ENCODE measurements at regions not wholly inside any gene's neighbourhood (a gene's known extent, or its start where the extent isn't known, plus 50 kb on each side); places are given as distances from the start of the nearest gene placed in this dataset.

- H3K27me3 ChIP-seq (ENCODE audit: insufficient read depth, low read length, poor library complexity, severe bottlenecking) = no peaks in the 10 kb centered on the region
- H3K4me1 ChIP-seq (ENCODE audit: insufficient read depth, low read length, poor library complexity, severe bottlenecking) = no peaks in the 10 kb centered on the region
- no peak overlapping the region for H2AFZ ChIP-seq (ENCODE audit: low read length)
- no peaks in the 10 kb centered on the region for H3F3A ChIP-seq (ENCODE audit: low read depth)
- H3K36me3 ChIP-seq (ENCODE audit: insufficient read depth, low read length) = no peaks in the 10 kb centered on the region
- H3K9ac ChIP-seq (ENCODE audit: low read depth, low read length, poor library complexity, severe bottlenecking) = no peak overlapping the region
- no peaks in the 10 kb centered on the region for H4K20me1 ChIP-seq (ENCODE audit: insufficient read depth, low read length, poor library complexity, severe bottlenecking)
- no peaks in the 10 kb centered on the region for H3K79me2 ChIP-seq (ENCODE audit: insufficient read depth, low read length)
- no peak overlapping the region for H3K4me2 ChIP-seq (ENCODE audit: low read depth, low read length, poor library complexity, severe bottlenecking)
- peak; percentile 85 for TF ChIP-seq CTCF (conservative IDR thresholded peaks at IDR 0.05; ENCODE audit: low read length)
- TF ChIP-seq EZH2phosphoT487 (IDR thresholded peaks at IDR 0.05; ENCODE audit: borderline replicate concordance) = no peak
- H3K4me3 ChIP-seq (ENCODE audit: low read length, poor library complexity, severe bottlenecking) = no peak overlapping the region
- H3K9me3 ChIP-seq (ENCODE audit: insufficient read depth, low read depth, low read length) = no peaks in the 10 kb centered on the region
- no peaks in the 10 kb centered on the region for H3K9me2 ChIP-seq (replicated peaks; ENCODE audit: low read depth, low read length)
Observed at GRCh38 chr7:45259966-45260646, 102.5 kb downstream of the RAMP3 start.

- no peak overlapping the region for H2AFZ ChIP-seq (ENCODE audit: low read length)
- H3K4me3 ChIP-seq (ENCODE audit: low read length, poor library complexity, severe bottlenecking) = no peak overlapping the region
- H4K20me1 ChIP-seq (ENCODE audit: insufficient read depth, low read length, poor library complexity, severe bottlenecking) = no peaks in the 10 kb centered on the region
- H3K9ac ChIP-seq (ENCODE audit: low read depth, low read length, poor library complexity, severe bottlenecking) = no peak overlapping the region
- no peaks in the 10 kb centered on the region for H3K27me3 ChIP-seq (ENCODE audit: insufficient read depth, low read length, poor library complexity, severe bottlenecking)
- TF ChIP-seq CTCF (conservative IDR thresholded peaks at IDR 0.05; ENCODE audit: low read length) = no peak
- no peak for TF ChIP-seq EZH2phosphoT487 (IDR thresholded peaks at IDR 0.05; ENCODE audit: borderline replicate concordance)
- no peaks in the 10 kb centered on the region; the same call in 1 of the 2 replicates for H3K9me3 ChIP-seq (ENCODE audit: insufficient read depth, low read depth, low read length)
- no peaks in the 10 kb centered on the region for H3K9me2 ChIP-seq (replicated peaks; ENCODE audit: low read depth, low read length)
- H3F3A ChIP-seq (ENCODE audit: low read depth) = no peaks in the 10 kb centered on the region
- H3K4me1 ChIP-seq (ENCODE audit: insufficient read depth, low read length, poor library complexity, severe bottlenecking) = no peaks in the 10 kb centered on the region
- no peaks in the 10 kb centered on the region for H3K79me2 ChIP-seq (ENCODE audit: insufficient read depth, low read length)
- H3K36me3 ChIP-seq (ENCODE audit: insufficient read depth, low read length) = no peaks in the 10 kb centered on the region
- no peak overlapping the region for H3K4me2 ChIP-seq (ENCODE audit: low read depth, low read length, poor library complexity, severe bottlenecking)
Observed at GRCh38 chr7:45267262-45267661, 109.7 kb downstream of the RAMP3 start.

- no peak overlapping the region for H2AFZ ChIP-seq (ENCODE audit: low read length)
- no peaks in the 10 kb centered on the region for H3K4me1 ChIP-seq (ENCODE audit: insufficient read depth, low read length, poor library complexity, severe bottlenecking)
- TF ChIP-seq EZH2phosphoT487 (IDR thresholded peaks at IDR 0.05; ENCODE audit: borderline replicate concordance) = no peak
- no peak for TF ChIP-seq CTCF (conservative IDR thresholded peaks at IDR 0.05; ENCODE audit: low read length)
- no peak overlapping the region for H3K4me2 ChIP-seq (ENCODE audit: low read depth, low read length, poor library complexity, severe bottlenecking)
- no peaks in the 10 kb centered on the region; the same call in 1 of the 2 replicates for H3K9me3 ChIP-seq (ENCODE audit: insufficient read depth, low read depth, low read length)
- no peaks in the 10 kb centered on the region for H3F3A ChIP-seq (ENCODE audit: low read depth)
- no peak overlapping the region for H3K4me3 ChIP-seq (ENCODE audit: low read length, poor library complexity, severe bottlenecking)
- H4K20me1 ChIP-seq (ENCODE audit: insufficient read depth, low read length, poor library complexity, severe bottlenecking) = no peaks in the 10 kb centered on the region
- H3K27me3 ChIP-seq (ENCODE audit: insufficient read depth, low read length, poor library complexity, severe bottlenecking) = no peaks in the 10 kb centered on the region
- H3K79me2 ChIP-seq (ENCODE audit: insufficient read depth, low read length) = no peaks in the 10 kb centered on the region
- H3K36me3 ChIP-seq (ENCODE audit: insufficient read depth, low read length) = no peaks in the 10 kb centered on the region
- no peak overlapping the region for H3K9ac ChIP-seq (ENCODE audit: low read depth, low read length, poor library complexity, severe bottlenecking)
- no peaks in the 10 kb centered on the region for H3K9me2 ChIP-seq (replicated peaks; ENCODE audit: low read depth, low read length)
Observed at GRCh38 chr7:45268013-45268412, 110.4 kb downstream of the RAMP3 start.
